Hematopoietic multipotent progenitor cell treated with erythropoietin and hydrocortisone succinate and interleukin-3 and kit ligand, for 8 days (in vitro differentiated cells): ENCODE measurements at regions not wholly inside any gene's neighbourhood (a gene's known extent, or its start where the extent isn't known, plus 50 kb on each side); places are given as distances from the start of the nearest gene placed in this dataset.
A peak's percentile ranks its signal among the peaks of the same experiment; 100 is the strongest.
"Not testable (repeated sequence)": the region's sequence is repeated elsewhere in the genome, so short reads cannot be mapped to it uniquely, and the experiment has no call there.

Experiments used
- DNase-seq: peaks from one replicate; pipeline ENCODE4 v3.0.0-alpha.2; 2015

DNA sequence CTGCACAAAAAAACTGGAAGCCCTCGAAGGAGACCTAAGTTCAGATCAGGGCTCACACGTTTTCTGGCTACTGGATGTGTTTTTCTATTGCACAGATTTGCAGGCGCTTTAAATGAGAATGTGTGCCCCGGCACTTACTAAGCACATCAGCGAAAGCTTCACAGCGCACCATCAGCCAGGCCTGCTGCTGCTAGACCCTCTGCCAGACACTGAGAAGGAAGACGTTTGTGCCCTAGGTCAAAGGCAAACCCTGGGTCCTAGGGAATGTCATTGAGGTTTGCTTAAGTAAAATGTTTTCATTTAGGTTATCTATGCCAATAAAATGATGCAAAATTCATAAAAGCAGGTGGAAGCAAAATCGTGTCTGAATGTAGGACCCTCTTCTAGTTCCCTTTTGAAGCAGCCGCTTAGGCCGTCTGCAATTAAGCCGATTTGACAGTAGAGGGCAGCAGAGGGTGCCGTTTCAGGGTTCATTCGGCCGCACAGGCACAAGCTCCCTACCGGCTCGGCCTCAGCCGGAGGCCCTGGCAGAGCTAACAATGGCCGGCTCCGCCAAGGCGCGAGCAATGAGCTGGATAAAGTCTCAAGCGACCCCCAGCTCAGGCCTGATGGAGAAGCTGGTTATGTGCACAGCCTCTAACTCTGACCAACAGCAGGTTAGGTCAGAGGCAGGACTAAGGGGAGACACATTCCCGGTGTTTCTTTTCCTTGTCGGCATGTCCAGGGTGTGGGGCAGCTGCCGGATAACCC is 107.2 kb upstream of the FOXA2 start:
- DNase-seq = peak; percentile 61

GRCh38 chr20:22692119-22692475 is 107.7 kb upstream of the FOXA2 start:
- no peak for DNase-seq

- not testable (repeated sequence) for DNase-seq
Observed at GRCh38 chr20:22692620-22693019, 108.2 kb upstream of the FOXA2 start.

DNA sequence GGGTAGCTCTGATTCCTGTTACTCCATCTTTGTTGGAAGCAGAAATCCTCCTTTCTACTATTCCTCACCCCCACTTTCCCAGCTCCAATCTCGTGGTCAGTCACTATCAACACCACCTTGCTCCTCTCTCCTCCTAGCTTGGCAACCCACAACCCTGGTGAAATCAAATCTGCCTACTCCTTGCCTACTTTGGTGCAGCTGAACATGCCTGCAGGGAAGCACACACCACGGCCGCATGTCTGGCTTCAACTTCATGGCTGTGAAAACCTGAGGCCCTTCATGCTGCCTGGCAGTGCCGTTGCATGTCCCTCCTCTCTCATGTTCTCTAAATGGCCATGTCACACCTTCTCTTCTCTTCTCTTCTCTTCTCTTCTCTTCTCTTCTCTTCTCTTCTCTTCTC is 112.4 kb upstream of the FOXA2 start:
- no peak for DNase-seq

- no peak for DNase-seq
Observed at GRCh38 chr20:22698259-22698842, 114.0 kb upstream of the FOXA2 start.

GRCh38 chr20:22699396-22699795 is 115.0 kb upstream of the FOXA2 start:
- no peak for DNase-seq

DNA sequence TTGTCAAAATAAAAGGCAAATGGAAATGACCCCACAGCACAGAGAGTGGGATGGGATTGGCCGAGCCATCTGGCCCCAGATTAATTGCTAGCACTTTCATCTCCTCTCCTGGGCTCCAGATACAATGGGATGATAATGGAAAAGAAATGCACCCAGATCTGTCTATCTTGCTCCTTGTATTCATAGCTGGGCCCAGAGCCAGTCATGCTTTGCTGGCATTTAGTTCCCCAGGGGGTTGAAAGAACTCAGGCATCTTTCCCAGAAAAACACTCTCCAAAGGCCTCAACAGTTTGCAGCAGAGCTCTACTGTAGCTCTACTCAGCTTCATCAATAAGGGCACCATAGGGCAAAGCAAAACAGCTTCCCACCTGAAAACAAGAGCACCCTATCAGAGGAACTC is 116.0 kb upstream of the FOXA2 start:
- no peak for DNase-seq

DNA sequence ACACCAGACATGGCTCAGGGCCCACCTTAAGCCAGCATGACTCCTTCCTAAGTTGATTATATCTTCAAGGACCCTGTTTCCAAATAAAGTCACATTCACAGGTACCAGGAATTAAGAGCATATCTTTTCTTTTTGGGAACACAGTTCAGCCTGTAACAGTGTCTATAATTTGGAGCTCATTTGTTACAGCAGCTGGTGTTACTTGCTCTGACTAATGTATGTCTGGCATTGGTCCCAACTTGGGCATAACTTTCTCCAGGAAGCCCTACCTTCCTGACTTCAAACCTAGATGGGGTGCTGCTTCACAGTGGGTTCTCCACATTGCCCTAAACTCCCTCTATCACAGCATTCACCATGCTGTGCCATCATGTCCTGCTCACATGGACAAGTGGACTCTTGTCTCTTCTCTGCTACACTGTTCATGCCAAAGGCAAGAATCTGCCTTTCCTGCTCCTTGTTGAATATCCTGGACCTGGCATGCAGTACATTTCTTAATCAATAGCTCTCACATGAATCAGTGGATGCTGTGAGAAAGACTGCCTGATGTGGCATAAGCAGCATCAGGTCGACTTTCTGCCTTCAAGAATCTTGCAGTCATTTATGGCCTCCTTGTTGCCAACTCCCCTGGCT is 117.4 kb upstream of the FOXA2 start:
- no peak for DNase-seq

DNA sequence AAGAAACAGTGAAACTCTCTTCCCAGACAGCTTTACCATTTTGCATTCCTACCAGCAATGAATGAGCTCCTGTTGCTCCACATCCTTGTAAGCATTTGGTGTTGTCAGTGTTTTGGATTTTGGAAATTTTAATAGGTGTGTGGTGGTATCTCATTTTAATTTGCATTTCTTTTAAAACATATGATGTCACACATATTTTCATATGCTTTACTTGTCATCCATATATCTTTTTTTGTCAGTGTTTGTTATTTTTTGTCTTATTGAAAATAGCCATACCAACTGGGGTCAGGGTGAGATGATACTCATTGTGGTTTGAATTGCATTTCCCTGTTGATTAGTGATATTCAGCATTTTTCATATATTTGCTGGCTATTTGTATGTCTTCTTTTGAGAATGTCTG is 119.5 kb upstream of the FOXA2 start:
- no peak for DNase-seq

DNA sequence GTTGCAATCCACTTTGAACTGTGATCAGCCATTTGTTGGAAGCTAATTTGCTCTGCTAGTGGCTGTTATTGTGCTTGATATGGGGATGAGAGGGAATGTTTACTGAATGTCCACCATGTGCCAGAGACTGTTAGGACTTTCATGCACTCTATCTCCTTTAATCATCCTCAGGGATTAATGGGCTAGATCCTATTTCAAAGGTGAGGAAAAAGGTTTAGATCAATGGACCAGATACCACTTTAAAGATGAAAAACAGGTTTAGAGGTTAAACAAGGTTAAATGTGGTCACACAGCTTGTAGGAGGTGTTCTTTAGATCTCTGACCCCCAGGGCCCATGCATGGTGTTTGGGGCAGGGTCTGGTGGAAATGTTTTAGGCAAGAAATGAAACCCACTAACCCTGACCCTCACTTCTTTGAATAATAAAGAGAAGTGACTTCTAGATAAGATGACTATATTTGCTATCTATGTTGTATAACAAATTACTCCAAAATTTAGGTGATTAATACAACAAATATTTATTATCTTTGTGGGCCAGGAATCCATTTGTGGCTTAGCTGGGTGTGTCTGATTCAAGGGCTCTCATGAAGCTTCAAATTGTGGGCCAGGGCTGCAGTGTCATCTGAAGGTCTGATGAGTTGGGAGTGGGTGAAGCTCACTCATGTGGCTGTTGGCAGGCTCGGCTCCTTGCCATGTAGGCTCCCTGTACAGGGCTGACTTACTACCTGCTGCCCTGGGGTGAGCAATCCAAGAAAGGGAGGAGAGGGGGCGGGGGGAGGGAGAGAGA is 127.8 kb upstream of the FOXA2 start:
- DNase-seq = no peak

- no peak for DNase-seq
Observed at GRCh38 chr20:22716821-22717351, 132.5 kb upstream of the FOXA2 start.

DNA sequence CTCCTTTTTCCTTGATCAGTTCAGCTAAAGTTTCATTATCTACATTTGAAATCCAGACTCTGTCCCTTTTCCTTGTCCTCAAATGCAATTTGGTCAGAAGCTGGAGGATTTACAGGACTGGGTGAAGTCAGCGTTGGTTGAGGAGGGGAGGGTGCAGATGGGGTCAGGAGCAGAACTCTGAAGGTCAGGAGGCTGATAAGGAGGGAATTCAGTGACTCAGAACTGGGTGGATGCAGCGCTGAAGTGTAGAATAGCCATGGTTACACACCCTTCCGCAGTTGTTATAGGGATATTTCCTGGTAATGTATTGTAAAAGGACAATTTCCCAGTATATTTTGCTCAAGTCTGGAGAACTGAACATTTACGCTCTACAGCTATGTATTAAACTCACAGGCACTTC is 133.1 kb upstream of the FOXA2 start:
- no peak for DNase-seq

DNA sequence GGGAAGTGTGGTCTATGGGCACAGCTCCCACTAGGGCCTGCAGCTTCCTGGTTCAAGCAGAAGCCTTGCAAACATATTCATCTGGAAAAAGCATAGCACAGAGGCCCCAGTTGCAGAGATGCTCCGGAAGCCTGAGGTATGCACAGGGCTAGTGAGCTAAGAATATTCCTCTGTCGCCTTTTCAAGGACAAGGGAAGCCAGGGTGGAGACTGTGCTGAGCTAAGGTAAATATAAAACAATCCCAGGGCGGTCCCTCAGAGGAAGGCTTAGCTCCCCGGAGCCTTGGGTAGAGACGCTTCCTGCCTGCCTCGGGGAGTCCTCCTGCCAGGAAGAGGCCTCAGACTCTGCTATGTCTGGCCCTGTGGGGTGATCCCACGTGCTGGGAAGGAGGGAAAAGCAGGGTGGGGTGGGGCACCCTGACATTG is 134.8 kb upstream of the FOXA2 start:
- DNase-seq = no peak

DNA sequence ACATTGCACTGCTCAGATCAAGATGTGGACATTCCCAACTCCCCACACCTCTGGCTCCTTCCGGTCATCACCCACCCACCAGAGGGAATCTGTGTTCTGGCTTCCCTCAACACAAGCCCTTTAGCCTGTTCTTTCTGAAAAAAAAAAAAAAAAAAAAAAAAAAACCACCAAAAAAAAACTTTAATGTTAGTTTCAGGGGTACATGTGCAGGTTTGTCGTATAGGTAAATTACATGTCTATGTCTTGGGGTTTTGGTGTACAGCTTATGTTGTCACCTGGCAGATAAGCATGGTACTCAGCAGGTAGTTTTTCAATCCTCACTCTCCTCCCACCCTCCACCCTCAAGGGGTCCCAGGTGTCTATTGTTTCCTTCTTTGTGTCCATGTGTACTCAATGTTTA is 135.8 kb upstream of the FOXA2 start:
- DNase-seq = no peak

DNA sequence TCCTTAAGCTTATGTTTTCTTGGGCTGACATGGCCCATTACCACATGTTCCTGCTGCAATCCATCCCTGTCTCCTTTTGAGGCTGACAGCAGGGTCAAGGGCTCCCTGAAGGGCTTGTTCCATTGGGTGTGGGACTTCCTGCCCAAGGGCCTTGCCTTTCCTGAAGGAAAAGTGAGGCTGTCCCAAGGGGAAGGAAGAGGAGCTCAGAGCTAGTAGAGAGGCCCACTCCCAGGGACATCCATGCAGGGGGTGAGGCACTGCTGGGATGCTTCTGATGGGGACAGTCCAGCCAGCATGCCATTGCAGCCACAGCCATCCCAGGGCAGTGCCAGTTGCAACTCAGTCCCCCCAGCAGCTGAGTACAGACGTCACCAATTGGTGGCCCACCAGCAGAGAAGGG is 138.4 kb upstream of the FOXA2 start:
- no peak for DNase-seq

GRCh38 chr20:22723659-22724058 is 139.3 kb upstream of the FOXA2 start:
- no peak for DNase-seq

- DNase-seq = no peak
Observed at GRCh38 chr20:22728146-22728745, 143.9 kb upstream of the FOXA2 start.

DNA sequence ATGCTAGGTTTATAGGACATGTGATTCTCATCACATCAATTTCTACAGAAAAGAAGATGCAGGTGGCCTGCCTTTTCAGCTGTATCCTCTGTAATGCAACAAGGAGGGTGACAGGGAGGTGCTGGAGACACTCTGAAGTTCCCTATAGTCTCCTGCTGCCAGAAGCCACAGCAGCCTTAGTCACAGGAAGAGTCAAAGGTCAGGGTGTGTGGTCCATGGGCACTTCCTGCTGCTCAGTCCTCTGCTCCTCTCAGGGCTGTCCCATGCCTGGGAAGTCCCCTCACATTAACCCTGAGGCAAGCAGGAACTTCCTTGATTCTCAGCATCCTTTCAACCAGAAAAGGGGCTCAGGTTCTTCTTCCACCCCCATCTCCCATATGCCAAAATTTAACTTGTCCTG is 144.8 kb upstream of the FOXA2 start:
- DNase-seq = no peak

DNA sequence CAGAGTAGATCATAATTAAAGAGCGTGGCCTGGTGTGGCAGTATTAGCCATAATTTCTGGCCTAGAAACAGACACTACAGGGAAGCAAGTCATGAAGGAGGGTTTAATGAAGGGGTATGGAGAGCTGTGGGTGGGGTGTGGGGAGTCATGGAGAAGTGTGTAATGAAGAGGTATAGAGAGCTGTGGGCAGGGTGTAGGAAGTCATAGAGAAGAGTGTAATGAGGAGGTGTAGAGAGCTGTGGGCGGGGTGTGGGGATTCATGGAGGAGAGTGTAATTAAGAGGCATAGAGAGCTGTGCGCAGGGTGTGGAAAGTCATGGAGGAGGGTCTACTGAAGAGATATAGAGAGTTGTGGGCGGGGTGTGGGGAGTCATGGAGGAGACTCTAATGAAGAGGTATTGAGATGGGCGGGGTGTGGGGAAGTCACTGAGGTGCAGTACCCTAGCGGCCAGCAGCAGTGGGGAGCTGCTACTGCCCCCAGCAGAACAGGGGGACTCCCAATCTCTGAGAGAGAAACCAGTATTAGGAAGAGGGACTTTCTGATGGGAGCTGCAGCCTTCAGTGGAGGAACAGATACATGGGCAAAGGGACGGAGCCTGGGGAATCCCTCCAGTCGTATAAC is 145.4 kb upstream of the FOXA2 start:
- DNase-seq = no peak

GRCh38 chr20:22732751-22733150 is 148.4 kb upstream of the FOXA2 start:
- DNase-seq = no peak

DNA sequence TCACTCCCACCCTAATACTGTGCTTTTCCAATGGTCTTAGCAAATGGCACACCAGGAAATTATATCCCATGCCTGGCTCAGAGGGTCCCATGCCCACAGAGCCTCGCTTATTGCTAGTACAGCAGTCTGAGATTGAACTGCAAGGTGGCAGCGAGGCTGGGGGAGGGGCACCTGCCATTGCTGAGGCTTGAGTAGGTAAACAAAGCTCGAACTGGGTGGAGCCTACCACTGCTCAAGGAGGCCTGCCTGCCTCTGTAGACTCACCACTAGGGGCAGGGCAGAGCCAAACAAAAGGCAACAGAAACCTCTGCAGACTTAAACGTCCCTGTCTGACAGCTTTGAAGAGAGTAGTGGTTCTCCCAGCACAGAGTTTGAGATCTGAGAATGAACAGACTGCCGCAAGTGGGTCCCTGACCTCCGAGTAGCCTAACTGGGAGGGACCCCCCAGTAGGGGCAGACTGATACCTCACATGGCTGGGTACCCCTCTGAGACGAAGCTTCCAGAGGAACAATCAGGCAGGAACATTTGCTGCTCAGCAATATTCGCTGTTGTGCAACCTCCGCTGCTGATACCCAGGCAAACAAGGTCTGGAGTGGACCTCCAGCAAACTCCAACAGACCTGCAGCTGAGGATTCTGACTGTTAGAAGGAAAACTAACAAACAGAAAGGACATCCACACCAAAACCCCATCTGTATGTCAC is 150.7 kb upstream of the FOXA2 start:
- peak; percentile 17 for DNase-seq

DNA sequence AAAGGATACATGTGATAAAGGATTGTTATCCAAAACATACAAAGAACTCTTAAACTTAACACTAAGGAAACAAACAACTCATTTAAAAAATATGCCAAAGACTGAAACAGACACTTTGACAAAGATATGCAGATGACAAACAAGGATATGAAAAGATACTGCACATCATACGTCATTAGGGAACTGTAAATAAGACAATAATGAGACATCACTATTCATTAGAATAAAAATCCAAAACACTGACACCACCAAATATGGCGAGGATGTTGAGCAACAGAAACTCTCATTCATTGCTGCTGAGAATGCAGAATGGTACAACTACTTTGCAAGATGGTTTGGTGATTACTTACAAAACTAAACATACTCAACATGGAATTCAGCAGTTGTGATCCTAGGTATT is 156.5 kb upstream of the FOXA2 start:
- DNase-seq = no peak
